ENCODE measurements at regions not wholly inside any gene's neighbourhood (a gene's known extent, or its start where the extent isn't known, plus 50 kb on each side); places are given as distances from the start of the nearest gene placed in this dataset.

DNA sequence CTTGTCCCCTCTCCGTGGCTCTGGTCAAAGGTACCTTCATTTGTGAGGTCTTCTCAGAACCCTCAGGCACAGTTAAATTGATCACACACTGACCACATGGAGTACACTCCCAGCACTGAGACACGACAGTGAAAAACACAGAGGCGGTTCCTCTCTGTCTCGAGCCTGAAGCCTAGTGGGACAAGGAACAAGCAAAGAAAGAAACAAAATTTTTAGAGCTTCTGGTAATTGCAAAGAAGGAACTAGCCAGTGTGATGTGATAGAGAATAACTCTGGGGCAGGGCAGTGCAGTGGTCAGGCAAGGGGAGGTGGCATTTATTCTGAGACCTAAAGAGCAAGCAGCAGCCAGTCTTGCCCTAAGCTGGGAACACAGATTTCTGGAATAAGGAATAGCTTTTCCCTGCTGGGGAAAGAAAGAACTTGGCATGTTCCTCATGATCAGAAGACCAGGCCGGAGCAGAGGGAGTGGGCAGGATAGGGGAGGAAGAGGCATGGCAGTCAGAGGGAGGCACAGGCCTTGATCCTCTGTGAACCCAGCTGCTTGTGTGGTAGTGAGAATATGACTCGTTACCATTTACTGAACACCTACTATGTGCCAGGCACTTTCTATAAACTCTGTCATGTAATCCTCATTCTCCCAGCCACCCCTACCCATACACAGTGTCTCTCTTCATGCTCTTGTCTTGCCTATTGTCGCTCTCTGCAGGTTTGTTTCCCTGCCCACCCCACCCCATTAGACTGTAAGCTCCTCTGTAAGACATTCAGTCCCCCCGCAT is 262.3 kb upstream of the HES1 start:
- DNase-seq (ENCODE audit: low spot score) (no peak), FAIRE-seq (no peak)

DNA sequence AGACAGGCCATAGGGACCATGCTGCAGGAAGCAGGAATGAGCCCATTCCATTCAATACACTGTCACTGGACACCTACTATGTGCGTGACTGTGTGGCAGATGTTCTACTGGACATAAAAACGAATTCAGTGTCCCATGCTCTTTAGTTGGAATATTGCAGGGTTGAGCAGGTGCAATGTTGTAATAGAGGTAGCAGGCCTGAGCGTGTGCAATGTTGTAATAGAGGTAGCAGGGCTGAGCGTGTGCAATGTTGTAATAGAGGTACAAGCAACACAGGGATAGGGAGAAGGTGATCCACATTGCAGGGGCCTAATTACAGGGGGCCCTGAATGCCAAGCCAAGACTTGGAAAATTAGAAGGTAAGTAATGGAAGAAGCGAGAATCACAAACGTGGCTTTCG is 261.4 kb upstream of the HES1 start:
- no peak for DNase-seq (ENCODE audit: low spot score)
- no peak for FAIRE-seq

DNA sequence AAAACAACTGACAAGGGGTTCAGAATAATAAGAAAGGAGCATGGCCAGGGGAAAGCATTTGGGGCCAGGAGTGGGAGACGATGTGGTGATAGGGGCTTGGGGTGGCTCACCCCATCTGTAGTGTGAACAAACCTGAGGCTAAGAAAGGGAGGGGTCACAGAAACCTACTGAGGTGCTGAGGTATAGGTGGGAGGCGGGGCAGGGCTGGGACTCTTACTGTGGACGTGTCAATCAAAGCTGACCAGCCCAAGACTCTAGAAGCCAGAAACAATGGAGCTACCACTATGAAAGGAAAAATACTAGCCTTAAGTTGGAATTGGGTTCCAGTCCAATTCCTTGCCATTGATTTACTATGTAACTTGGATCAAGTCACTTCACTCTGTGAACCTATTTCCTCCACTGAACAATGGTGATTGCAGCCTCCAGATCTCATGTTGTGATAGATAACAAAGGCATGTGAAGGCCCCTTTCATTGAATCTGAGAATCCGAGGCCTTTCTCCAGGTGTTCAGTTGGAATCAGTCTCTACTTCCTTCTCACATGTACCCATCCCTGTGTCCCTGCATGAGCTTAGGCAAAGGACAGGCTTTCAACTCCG is 260.9 kb upstream of the HES1 start:
- DNase-seq (ENCODE audit: low spot score) (no peak), FAIRE-seq (no peak)

DNA sequence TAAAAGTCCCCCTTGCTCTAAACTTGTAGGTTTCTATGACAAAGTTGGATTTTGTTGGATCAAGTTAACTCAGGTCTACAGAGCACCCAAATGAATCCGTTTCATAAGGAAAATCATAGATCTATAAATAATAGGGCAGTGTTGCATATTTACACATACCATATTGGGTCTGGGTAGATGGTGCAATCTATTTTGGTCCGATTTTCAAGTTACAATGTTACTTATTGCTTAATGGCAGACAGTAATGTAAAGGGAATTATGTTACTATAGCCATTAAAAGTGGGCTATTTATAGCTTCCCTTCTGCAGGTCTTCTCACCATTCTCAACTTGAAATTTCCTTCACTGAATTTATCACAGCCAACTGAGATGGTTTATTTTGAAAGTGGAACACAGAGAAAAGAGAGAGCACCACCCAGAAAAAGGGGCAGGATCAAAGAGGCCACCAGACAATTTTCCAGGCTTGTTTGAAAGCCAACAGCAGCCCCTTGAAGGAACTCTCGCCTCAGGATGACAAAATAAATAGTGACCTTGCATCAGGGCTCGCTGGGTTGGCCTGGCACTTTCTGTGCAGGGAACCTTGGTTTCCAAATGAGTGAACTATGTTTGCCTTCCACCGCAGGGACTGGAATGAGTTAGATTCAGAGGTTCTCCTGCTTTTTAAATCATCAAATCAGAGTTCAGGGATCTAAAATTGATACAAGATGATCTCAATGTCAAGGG is 260.2 kb upstream of the HES1 start:
- no peak for FAIRE-seq
- no peak for DNase-seq (ENCODE audit: low spot score)

DNA sequence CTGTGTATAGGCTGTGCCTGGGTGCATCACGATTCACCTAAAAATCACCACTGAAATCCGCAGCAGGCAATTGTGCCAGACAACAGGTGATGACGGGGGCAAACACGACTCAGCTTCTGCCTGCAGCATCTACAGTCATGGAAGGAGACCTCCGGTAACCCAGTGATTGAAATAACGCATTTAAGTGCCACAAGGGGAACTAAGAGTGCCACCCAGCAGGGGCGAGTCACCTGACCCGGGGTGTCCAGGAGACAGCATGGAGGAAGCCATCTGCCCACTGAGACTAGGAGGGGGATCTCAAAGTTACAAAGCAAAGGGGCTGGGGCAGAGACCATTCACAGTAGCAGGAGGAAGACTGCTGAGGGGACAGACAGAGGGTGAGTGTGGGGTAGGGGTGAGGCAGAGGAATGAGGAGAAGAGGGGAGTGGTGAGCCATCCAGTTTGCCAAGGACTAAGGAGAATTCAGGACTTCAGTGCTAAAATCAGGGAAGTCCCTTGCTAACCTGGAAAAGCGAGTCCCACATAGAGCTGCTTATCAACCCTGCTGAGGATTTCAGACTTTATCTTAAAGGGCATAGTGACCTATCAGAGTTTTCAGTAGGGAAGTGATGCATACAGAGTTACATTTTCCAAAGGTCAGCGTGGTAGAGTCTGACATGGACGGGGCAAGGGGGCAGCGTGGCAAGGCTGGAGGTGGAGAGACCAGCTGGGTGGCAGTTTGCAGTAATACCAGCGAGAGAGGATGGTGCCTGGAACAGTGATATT is 256.7 kb upstream of the HES1 start:
- FAIRE-seq: no peak

DNA sequence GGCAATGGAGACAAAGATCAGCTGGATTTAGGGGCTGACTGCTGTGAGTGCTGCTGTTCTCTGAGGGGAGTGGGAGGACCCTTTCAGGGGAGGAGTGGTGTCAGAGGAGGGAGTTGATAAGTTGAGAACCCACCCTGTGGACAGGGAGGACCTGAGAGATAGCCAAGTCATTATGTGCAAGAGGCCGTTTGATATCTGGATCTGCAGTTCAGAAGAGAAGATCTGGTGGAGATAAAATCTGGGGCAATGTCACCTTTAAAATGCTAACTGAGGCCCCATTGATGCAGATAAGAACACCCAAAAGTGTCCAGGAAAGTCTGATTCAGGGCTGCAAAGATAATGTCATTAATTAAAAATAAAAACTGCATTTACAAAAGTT is 256.1 kb upstream of the HES1 start:
- no peak for FAIRE-seq
- DNase-seq (ENCODE audit: low spot score): no peak

More for the DNA sequence above, 256.7 kb upstream of the HES1 start:
- DNase-seq (ENCODE audit: low spot score): no peak

DNA sequence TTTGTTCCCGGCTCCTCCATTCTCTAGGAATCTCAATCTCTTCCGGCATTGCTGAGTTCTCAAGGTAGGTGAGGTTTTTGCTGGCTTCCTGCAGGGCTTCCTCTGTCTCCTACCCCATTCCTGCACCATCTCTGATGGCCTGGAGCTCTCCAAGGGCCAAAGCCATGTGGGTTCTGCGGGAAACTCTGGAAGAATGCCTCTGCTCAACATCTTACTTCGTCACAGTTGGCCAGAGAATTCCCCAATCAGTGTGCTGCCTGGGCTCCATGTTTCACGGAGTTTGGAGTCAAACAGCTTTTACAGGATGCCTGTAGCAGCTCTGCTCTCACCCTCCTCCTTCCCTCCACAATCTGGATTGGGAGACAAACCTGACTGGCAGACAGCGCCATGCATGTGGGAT is 253.9 kb upstream of the HES1 start:
- FAIRE-seq (no peak), DNase-seq (ENCODE audit: low spot score) (no peak)

DNA sequence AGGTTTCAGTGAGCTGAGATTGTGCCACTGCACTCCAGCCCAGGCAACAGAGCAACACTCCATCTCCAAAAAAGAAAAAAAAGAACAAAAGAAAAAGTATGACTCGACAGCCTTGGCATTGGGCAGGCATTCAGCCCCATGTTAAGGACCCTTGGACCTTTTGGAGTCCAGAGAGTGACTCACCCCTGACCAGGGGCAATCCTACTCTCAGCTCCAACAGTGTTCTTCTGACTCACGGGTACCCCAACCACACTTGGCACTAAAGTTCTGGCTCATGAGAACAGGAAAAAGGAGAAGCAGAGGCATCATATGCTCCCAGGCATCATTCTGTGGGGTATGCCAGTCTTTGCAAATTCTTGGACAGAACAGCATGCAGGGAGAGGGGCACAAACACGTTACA is 252.4 kb upstream of the HES1 start:
- peak; percentile 89 for DNase-seq (ENCODE audit: low spot score)
- peak; percentile 79 for FAIRE-seq

DNA sequence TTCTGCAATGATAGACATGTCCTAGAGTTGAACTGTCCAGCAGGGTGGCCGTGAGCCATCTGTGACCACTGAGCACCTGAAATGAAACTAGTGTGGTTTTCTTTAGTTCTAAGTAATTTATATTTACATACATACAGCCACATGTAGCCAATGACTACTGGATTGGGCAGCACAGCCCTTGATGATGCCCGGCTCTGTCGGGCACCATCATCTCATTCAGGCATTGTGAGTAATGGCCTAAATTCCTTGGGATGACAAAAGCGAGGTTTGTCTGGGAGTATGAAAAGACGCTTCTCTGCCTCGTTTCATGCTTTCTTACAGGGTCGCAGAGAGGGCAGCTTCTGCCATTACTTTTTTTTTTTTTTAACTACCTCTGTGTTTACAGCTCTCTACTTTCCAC is 251.9 kb upstream of the HES1 start:
- FAIRE-seq: peak; percentile 38
- DNase-seq (ENCODE audit: low spot score): peak; percentile 61

DNA sequence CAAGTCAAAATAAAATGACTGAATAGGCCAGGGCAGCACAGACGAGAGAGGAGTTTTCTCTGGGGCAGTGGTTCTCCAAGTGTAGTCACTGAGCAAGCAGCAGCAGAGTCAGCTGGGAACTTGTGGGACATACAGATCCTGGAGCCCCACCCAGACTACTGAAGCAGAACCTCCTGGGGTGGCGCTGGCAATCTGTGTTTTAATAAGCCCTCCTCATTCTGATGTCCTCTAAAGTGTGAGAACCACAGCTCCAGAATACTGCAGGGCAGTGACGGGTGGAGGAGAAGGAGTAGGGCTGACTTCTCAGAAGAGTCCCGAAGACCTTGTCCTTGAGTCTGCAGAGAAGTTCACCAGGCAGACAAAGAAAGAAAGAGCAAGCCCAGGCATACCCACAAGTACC is 251.3 kb upstream of the HES1 start:
- DNase-seq (ENCODE audit: low spot score) (no peak), FAIRE-seq (no peak)

DNA sequence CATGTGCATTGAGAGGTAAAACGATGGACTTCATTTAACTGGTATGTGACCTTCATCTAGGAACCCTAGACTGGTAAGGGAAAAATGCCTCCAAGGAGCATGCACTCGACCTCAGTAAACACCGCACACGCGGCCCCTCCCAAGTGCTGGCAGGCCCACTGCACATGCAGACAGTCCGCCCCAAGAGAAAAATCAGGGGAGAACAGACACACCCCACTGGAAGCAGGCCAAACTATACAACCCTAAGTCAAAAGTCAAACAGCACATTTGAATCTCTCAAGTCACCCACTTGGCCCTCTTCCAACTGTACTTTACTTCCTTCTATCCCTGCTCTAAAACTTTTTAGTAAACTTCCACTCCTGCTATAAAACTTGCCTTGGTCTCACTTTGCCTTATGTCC is 250.1 kb upstream of the HES1 start:
- no peak for FAIRE-seq
- DNase-seq (ENCODE audit: low spot score): no peak

DNA sequence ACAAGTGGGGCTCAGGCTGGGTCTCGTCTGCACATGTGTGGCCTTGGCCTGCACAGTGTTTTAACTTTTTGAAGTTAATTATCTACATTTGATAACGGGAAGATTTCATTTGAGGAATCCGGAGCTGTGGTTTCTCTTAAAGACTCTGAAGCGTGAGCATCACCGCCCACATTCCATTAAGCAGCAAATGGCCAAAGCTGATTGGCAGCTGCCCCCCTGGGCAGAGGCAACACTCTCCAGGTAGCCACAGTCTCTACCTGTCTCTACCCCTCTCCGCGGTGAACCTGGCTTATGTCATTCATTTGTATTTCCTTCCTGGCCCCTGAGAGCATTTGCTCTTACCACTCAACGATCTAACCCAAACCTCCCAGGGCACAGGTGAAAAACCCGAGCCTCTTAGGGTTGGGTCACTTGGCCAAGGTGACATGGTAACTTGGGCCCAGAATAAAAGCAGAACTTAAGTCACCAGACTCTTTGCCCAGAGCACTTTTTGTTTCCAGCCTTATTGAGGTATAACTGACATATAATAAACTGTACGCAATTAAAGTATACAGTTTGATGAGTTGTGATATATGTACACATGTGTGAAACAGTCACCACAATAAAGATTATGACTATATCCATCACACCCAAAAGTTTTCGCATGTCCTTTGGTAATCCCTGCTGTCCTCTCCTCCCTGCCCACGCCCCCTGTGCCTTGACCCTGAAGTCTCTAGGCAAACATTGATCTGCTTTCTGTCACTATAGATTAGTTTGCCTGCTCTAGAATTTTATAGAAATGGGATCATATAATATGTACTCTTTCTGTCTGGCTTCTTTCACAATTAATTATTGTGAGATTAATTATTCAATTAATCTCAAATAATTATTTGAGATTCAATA is 245.7 kb upstream of the HES1 start:
- no peak for DNase-seq (ENCODE audit: low spot score)
- FAIRE-seq: no peak

DNA sequence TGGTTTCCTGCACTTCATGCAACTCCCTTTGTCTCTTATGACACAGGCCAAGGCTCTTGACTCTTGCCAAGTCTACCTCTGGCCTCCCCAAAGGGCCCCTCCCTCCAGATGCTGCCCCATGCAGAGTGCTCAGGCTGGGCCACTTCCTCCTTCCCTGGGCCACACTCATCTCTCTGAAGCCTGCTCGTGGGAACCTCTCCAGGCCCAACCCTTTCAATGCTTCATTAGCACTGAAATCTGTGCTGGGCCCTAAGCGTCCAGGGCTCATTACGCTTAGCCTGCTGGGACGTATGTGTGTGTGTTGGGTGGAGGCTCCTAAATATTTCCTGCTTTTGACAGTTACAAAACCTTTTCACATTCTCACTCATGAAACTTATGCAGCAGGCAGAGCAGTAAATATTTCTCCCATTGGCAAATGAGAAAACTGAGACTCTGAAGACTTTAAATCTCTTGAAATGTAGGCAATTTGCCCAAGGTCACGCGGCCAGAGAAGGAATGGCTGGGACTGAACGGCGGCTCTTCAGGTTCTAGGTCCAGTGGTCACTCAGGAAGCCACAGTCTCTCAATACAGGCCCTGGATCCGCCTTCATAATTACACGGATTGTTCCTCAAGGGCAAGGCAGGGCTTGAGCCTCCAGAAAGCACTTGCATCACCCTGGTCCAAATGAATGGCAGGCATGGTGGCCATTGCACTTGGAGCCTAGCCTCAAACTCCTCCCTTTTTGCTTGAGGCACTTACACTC is 241.7 kb upstream of the HES1 start:
- DNase-seq (ENCODE audit: low spot score) (no peak), FAIRE-seq (no peak)

DNA sequence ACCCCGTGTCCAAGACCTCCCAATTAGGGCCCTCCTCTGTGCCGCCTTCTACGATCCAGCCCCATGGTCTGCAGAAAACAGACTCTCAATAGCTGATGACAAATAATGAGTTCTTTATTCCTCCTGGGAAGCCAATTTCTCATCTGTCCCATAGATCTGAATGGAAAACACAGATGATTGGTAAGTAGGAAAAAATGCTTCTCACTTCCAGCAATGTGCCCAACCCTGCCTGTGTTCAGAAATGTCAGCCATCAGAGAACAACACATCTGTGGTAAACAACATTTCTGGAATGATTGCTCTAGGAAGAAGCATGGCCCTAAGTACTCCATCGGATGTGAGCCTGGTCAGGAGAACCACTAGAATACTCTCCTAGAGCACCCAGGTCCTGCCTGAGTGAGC is 240.5 kb upstream of the HES1 start:
- FAIRE-seq (no peak), DNase-seq (ENCODE audit: low spot score) (no peak)

DNA sequence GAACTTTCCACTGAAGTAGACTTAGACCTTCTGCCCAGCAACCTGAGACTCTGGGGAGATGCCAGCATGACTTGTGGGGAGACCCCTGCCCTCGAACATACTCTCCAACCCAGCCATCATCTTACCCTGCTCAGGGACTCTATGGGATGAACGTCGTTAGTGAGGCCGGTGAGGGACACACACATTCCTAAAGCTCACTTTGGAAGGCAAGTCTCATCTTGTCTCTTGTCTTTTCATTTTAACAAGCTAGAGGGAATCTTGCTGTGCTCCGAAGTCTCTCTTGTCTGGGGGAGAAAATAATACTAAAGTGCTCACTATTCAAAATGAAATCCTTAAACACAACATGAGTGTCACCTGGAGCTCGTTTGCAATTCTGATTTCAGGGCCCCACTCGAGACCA is 239.5 kb upstream of the HES1 start:
- FAIRE-seq (no peak), DNase-seq (ENCODE audit: low spot score) (no peak)

DNA sequence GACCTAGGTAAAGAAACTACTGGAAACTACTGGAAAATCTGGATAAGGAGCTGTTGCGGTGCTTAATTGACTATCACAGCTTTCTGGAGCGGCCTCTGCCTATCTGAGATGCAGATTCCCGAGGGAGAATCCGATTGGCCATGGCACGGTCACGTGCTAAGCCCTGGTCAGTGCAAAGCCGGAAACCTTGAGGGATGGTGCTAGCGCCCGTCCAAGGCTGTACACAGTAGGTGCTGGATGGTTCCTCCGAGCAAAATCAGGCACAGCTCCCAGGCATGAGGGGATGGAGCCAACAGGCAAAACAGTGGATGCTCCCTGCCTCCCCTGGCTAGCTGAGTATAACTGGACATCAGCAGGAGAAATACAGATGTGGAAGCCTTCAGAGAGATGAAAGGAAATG is 238.7 kb upstream of the HES1 start:
- DNase-seq (ENCODE audit: low spot score) (no peak), FAIRE-seq (no peak)

DNA sequence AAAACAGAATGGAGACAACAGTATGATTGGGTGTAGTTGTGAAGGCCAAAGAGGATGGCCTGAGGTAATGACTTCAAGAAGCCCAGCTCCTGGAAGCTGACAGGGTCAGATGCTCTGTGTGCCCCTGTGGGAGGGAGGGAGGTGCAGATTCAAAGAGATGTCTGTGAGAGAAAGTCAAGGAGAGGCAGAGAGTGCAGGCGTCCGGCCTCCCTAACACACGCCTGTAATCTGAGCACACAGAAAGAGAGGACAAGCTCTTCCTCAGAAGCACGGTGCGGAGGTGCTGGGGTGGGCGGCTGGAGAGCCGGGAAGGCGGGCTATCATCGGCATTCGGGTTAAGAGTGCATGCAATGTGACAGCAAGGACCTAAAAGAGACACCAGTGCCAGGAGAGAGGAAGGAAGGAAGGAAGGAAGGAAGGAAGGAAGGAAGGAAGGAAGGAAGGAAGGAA is 238.2 kb upstream of the HES1 start:
- DNase-seq (ENCODE audit: low spot score) (no peak), FAIRE-seq (no peak)

DNA sequence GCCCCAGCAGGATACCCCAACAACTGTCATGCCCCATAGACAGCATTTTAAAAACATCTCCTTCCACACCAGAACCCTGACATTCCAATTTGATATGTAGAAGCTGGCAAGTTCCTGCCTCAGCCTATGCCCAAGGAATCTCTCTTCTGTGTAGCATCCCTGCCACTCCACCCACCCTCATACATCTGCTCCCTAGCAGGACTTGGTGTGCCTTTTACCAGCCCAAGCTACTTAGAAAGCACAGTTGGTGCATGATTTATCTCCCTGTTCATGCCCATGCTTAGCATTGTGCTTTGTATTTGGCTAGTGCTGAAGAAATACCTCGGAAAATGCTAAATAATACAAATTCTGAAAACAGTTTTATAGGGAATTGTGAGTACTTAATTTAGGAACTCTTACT is 236.9 kb upstream of the HES1 start:
- FAIRE-seq (no peak), DNase-seq (ENCODE audit: low spot score) (no peak)

DNA sequence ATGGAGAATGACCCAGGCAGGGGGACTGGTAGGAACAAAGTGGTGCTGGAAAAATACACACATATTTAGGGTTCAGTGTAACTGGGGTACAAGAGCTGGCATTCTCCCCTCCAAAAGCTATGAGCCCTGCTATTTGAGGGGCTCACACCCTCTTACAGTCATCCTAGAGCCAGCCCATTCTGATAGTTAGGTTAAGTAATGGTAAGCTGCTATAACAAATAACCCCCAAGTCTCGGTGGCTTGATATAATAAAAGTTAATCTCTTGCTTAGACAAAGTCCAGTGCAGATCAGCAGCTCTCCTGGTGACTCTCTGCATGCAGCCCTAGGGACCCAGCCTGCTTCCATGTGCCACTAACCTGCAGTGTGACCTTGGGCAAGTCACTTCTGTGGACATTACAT is 234.9 kb upstream of the HES1 start:
- no peak for DNase-seq (ENCODE audit: low spot score)
- no peak for FAIRE-seq
